Upper lobe of left lung (tissue), 4 donors: ENCODE measurements at regions not wholly inside any gene's neighbourhood (a gene's known extent, or its start where the extent isn't known, plus 50 kb on each side); places are given as distances from the start of the nearest gene placed in this dataset.

Experiments used
- EP300 ChIP-seq, 4 donors: sonication (generic); formaldehyde crosslinking; IDR thresholded peaks; one replicate each; pipeline ENCODE4 v1.5.1; 2017; ENCODE audit warnings: antibody characterized with exemption in 4 of 4, control low read depth in 2 of 4
- POLR2A ChIP-seq, 4 donors: fragments of 450-650 bp; IDR thresholded peaks; one replicate each; pipeline ENCODE4 v1.5.1; 2016 to 2017; ENCODE audit warnings: antibody characterized with exemption in 4 of 4, mild to moderate bottlenecking in 2 of 4
- POLR2AphosphoS5 ChIP-seq, 2 donors: sonication (generic); formaldehyde crosslinking; IDR thresholded peaks; one replicate each; pipeline ENCODE4 v1.5.1; 2017; ENCODE audit warnings: antibody characterized with exemption in 2 of 2
- TF ChIP-seq, protein P1 (sequence below), 6 experiments: fragments of 450-650 bp in 4 of 6; fragments of 200-600 bp in 2 of 6; sonication (generic) in 2 of 6; IDR thresholded peaks; one replicate each; pipeline ENCODE4 v1.5.1; 2016 to 2019; ENCODE audit warnings: antibody characterized with exemption in 6 of 6

DNA sequence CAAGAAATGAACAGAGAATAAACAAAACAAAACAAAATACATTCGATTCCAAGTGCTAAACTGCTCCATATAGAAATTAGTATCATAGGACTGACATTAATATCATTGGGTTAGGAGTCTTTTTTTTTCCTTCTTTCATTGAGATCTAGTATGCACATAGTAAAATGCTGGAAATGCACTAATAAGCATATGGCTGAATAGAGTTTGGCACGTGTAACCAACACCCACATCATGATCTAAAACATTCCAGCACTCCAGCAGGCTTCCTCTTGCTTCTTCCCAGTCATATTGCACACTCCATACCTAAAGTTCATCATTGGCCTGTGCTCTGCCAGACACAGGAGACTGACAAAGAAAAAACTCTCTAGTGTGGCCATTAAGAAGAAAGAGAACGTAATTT lies 117.5 kb downstream of the POU4F1 start:
- TF ChIP-seq, protein P1, sequence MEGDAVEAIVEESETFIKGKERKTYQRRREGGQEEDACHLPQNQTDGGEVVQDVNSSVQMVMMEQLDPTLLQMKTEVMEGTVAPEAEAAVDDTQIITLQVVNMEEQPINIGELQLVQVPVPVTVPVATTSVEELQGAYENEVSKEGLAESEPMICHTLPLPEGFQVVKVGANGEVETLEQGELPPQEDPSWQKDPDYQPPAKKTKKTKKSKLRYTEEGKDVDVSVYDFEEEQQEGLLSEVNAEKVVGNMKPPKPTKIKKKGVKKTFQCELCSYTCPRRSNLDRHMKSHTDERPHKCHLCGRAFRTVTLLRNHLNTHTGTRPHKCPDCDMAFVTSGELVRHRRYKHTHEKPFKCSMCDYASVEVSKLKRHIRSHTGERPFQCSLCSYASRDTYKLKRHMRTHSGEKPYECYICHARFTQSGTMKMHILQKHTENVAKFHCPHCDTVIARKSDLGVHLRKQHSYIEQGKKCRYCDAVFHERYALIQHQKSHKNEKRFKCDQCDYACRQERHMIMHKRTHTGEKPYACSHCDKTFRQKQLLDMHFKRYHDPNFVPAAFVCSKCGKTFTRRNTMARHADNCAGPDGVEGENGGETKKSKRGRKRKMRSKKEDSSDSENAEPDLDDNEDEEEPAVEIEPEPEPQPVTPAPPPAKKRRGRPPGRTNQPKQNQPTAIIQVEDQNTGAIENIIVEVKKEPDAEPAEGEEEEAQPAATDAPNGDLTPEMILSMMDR (IDR thresholded peaks at IDR 0.05) = no peak
- TF ChIP-seq POLR2A (IDR thresholded peaks at IDR 0.05) (no peak), POLR2AphosphoS5 (IDR thresholded peaks at IDR 0.05) (no peak), EP300 (IDR thresholded peaks at IDR 0.05) (no peak)
